ENCODE measurements at regions not wholly inside any gene's neighbourhood (a gene's known extent, or its start where the extent isn't known, plus 50 kb on each side); places are given as distances from the start of the nearest gene placed in this dataset.

GRCh38 chr6:163647624-163648023 is 233.1 kb downstream of the QKI start:
- no peak for DNase-seq (ENCODE audit: low read depth)
- TF ChIP-seq CTCF (IDR thresholded peaks at IDR 0.05; ENCODE audit: control insufficient read depth, extremely low read depth, insufficient read depth), result no peak
- no peak overlapping the region for H3K4me3 ChIP-seq (ENCODE audit: low read depth, low read length)

- no peak overlapping the region for H3K4me3 ChIP-seq (ENCODE audit: low read depth, low read length)
- no peak for DNase-seq (ENCODE audit: low read depth)
- TF ChIP-seq CTCF (IDR thresholded peaks at IDR 0.05; ENCODE audit: control insufficient read depth, extremely low read depth, insufficient read depth), result no peak
Observed at GRCh38 chr6:163646866-163647265, 232.3 kb downstream of the QKI start.

DNA sequence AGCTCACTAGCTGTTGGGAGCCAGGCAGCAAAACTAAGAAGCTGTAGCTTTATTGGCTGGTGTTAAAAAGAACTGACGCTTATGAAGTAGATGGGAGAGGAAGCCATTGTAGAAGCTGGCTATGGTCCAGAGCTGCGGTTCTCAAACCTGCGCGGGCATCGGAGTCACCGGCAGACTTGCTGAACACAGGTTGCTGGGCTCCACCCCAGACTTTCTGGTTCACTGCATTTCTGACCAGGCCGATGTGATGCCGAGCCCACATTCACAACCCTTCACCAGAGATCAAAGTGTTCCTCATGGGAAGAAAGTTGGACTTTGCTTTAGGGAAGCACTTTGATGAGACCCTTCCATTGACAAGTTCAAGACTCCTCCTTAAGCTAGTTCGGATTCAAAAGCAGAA is 231.6 kb downstream of the QKI start:
- no peak for DNase-seq (ENCODE audit: low read depth)
- no peak overlapping the region for H3K4me3 ChIP-seq (ENCODE audit: low read depth, low read length)

GRCh38 chr6:163645560-163645959 is 231.0 kb downstream of the QKI start:
- DNase-seq (ENCODE audit: low read depth), result no peak
- H3K4me3 ChIP-seq (ENCODE audit: low read depth, low read length), result no peak overlapping the region
- no peak for TF ChIP-seq CTCF (IDR thresholded peaks at IDR 0.05; ENCODE audit: control insufficient read depth, extremely low read depth, insufficient read depth)

More for the DNA sequence above, 231.6 kb downstream of the QKI start:
- no peak for TF ChIP-seq CTCF (IDR thresholded peaks at IDR 0.05; ENCODE audit: control insufficient read depth, extremely low read depth, insufficient read depth)

DNA sequence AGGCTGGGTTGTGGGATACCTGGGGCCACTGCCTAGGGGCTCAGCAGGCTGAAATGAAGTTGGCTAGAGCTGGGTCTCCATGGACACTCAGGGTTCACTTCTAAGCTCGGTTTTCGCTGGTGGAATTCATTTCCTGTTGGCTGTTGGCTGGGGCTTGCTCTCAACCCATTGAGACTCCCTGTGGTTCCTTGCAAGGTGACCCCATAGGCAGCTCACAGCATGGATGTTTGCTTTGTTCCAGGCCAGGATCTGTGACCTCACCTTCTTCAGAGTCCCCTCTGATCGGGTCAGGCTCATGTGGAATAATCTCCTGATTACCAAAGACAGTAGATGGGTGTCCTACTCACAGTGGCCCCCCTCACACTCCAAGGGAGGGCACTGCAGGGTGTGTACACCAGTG is 229.3 kb downstream of the QKI start:
- TF ChIP-seq CTCF (IDR thresholded peaks at IDR 0.05; ENCODE audit: control insufficient read depth, extremely low read depth, insufficient read depth), result no peak
- DNase-seq (ENCODE audit: low read depth), result no peak
- no peak overlapping the region for H3K4me3 ChIP-seq (ENCODE audit: low read depth, low read length)

DNA sequence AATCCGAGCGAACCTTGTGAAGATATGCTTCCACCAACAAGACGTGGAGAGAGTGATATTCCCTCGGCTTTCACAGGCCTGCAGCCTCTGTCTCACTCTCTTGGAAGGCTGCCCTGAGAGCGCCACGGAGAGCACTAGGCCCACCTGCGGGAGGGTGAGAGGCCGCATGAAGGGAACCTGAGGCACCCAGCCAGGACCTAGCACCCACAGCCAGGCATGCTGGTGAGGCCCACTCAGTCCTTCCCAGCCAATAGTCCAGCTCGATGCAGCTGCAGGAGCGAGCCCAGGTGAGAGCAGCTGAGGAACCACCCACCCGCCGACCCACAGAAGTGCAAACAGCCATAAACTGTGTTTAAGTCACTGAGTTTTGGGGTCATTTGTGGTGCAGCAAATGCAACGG is 227.2 kb downstream of the QKI start:
- H3K4me3 ChIP-seq (ENCODE audit: low read depth, low read length), result no peak overlapping the region
- no peak for DNase-seq (ENCODE audit: low read depth)
- TF ChIP-seq CTCF (IDR thresholded peaks at IDR 0.05; ENCODE audit: control insufficient read depth, extremely low read depth, insufficient read depth), result no peak

- no peak overlapping the region for H3K4me3 ChIP-seq (ENCODE audit: low read depth, low read length)
- TF ChIP-seq CTCF (IDR thresholded peaks at IDR 0.05; ENCODE audit: control insufficient read depth, extremely low read depth, insufficient read depth), result no peak
- no peak for DNase-seq (ENCODE audit: low read depth)
Observed at GRCh38 chr6:163640641-163641040, 226.1 kb downstream of the QKI start.
